Lower lobe of right lung (tissue), 2 donors: ENCODE measurements at regions not wholly inside any gene's neighbourhood (a gene's known extent, or its start where the extent isn't known, plus 50 kb on each side); places are given as distances from the start of the nearest gene placed in this dataset.

Experiments used
- ATAC-seq, 2 donors: fragments of 200-7000 bp; cut with Tn5 transposase; one replicate each; pipeline ENCODE4 v1.9.1; 2020 to 2022; ENCODE audit warnings: mild to moderate bottlenecking in 2 of 2, moderate library complexity in 2 of 2
- DNase-seq: peaks from one replicate; pipeline ENCODE4 v3.0.0-alpha.2; 2020
- H3K27ac ChIP-seq: fragments of 200-600 bp; one replicate; pipeline ENCODE4 v1.8.0; 2022
- H3K27me3 ChIP-seq: fragments of 200-600 bp; one replicate; pipeline ENCODE4 v1.8.0; 2022; ENCODE audit warnings: low read depth
- H3K36me3 ChIP-seq: fragments of 200-600 bp; one replicate; pipeline ENCODE4 v1.8.0; 2022; ENCODE audit warnings: mild to moderate bottlenecking
- H3K4me1 ChIP-seq: fragments of 200-600 bp; one replicate; pipeline ENCODE4 v1.8.0; 2022
- H3K4me3 ChIP-seq: fragments of 200-600 bp; one replicate; pipeline ENCODE4 v1.8.0; 2022; ENCODE audit warnings: mild to moderate bottlenecking
- H3K9me3 ChIP-seq: fragments of 200-600 bp; one replicate; pipeline ENCODE4 v1.8.0; 2022
- CTCF ChIP-seq: fragments of 200-600 bp; IDR thresholded peaks from one replicate; pipeline ENCODE4 v1.8.0; 2022; ENCODE audit warnings: antibody characterized with exemption, mild to moderate bottlenecking
- intact Hi-C: fragments of 100-400 bp; cut with DNase I; formaldehyde crosslinking; loops from one replicate; pipeline ENCODE4 v1.11.0; 2022
- donor health status: DM: no; HTN: yes; CAD: no; lungs with severe emphysema.

GRCh38 chr3:110262896-110263295 is 808.7 kb upstream of the NECTIN3 start:
- no peaks in the 10 kb centered on the region for H3K9me3 ChIP-seq
- intact Hi-C loops = no loop called here
- no peaks in the 10 kb centered on the region for H3K36me3 ChIP-seq

GRCh38 chr3:110265302-110265701 is 806.3 kb upstream of the NECTIN3 start:
- no peak overlapping the region for H3K27ac ChIP-seq
- TF ChIP-seq CTCF = no peak
- no peaks in the 10 kb centered on the region for H3K4me1 ChIP-seq
- no peaks in the 10 kb centered on the region for H3K9me3 ChIP-seq
- DNase-seq (no peak), ATAC-seq (no peak)
- H3K27me3 ChIP-seq = no peaks in the 10 kb centered on the region
- H3K36me3 ChIP-seq = no peaks in the 10 kb centered on the region
- H3K4me3 ChIP-seq = no peak overlapping the region
- intact Hi-C loops = no loop called here

More at GRCh38 chr3:110262896-110263295, 808.7 kb upstream of the NECTIN3 start:
- H3K27ac ChIP-seq = no peak overlapping the region
- TF ChIP-seq CTCF = no peak
- ATAC-seq (no peak), DNase-seq (no peak)
- no peaks in the 10 kb centered on the region for H3K4me1 ChIP-seq
- no peaks in the 10 kb centered on the region for H3K27me3 ChIP-seq
- H3K4me3 ChIP-seq = no peak overlapping the region

GRCh38 chr3:110267304-110267845 is 804.2 kb upstream of the NECTIN3 start:
- Histone ChIP-seq H3K36me3 (no peaks in the 10 kb centered on the region), H3K4me3 (no peak overlapping the region), H3K27me3 (no peaks in the 10 kb centered on the region), H3K4me1 (no peaks in the 10 kb centered on the region), H3K27ac (no peak overlapping the region), H3K9me3 (no peaks in the 10 kb centered on the region)
- ATAC-seq (no peak), DNase-seq (no peak)
- TF ChIP-seq CTCF = no peak
- intact Hi-C loops = no loop called here

GRCh38 chr3:110272525-110272924 is 799.1 kb upstream of the NECTIN3 start:
- Histone ChIP-seq H3K27me3 (no peaks in the 10 kb centered on the region), H3K36me3 (no peaks in the 10 kb centered on the region), H3K4me1 (no peaks in the 10 kb centered on the region), H3K4me3 (no peak overlapping the region), H3K9me3 (no peaks in the 10 kb centered on the region), H3K27ac (no peak overlapping the region)
- intact Hi-C loops = no loop called here
- DNase-seq (no peak), ATAC-seq (peak; percentile 77 to 94)
- no peak for TF ChIP-seq CTCF

- intact Hi-C loops = no loop called here
- Histone ChIP-seq H3K4me3 (no peak overlapping the region), H3K9me3 (peaks cover 15% of the 10 kb centered on the region), H3K27me3 (no peaks in the 10 kb centered on the region), H3K36me3 (no peaks in the 10 kb centered on the region), H3K27ac (no peak overlapping the region), H3K4me1 (no peaks in the 10 kb centered on the region)
- DNase-seq (no peak), ATAC-seq (no peak)
- no peak for TF ChIP-seq CTCF
These were observed 779.6 kb upstream of the NECTIN3 start for GRCh38 chr3:110291886-110292501.
